SKM-1 (cell line): ENCODE measurements at regions not wholly inside any gene's neighbourhood (a gene's known extent, or its start where the extent isn't known, plus 50 kb on each side); places are given as distances from the start of the nearest gene placed in this dataset.
A peak's percentile ranks its signal among the peaks of the same experiment; 100 is the strongest.

Experiments used
- DNase-seq: peaks from one replicate; lab custom pipeline; 2025; ENCODE audit not compliant: unreplicated experiment; lab: John Stamatoyannopoulos, UW

DNA sequence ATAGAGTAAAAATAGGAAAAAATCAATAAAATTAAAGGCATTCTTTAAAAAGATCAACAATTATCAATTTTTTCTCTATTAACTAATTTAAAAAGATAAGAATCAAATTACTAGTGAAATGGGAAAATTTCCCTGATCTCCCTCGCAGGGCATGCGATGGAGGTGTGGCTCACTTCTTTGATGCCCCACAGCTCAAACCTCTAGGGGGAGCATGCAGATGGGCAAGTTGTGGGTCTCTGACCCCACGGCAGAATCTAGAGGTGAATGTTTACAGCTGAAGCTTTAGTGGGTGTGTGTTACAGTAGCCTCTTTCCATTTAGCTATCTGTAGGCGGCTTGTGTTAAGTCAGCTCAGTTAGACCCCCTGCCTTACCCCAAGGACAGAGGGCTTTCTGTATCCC is 1348.8 kb downstream of the PCDH18 start:
- no peak for DNase-seq

DNA sequence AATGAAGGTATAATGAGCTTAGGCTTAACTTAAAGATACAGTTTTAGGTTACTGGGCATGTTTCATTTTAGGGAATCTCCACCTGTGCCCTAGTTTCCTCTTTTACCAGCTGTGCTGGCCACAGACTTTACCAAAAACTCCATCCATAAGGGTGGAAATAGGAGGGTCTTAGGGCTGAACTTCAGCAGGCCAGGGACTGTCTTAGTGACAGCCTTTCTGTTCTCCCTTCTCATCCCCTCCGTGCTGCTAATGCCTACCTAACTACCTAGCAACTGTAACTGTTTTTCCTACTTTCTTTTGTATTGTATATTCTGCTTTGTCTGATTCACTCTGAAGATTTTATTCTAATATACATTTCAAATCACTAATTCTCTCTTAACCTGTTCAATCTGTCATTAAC is 1375.3 kb downstream of the PCDH18 start:
- no peak for DNase-seq

DNA sequence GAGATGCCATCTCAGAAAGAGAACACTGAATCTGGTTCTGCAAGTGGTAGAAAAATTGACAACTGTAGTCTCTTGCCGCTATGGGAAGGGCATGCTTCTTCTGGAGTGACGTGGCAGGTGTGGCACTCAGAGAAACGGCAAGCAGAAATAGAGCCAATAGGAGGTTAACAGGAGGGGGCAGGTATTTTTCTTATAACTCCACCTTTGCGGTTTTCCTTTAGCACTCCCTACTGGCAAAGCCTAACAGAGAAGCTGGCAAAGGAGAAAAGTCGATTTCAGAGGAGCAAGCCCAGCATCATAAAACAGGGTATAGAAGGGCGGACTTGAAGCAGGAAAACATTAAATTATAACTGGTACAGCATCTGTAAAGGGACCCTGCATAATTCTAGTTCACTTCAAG is 1382.2 kb downstream of the PCDH18 start:
- no peak for DNase-seq

DNA sequence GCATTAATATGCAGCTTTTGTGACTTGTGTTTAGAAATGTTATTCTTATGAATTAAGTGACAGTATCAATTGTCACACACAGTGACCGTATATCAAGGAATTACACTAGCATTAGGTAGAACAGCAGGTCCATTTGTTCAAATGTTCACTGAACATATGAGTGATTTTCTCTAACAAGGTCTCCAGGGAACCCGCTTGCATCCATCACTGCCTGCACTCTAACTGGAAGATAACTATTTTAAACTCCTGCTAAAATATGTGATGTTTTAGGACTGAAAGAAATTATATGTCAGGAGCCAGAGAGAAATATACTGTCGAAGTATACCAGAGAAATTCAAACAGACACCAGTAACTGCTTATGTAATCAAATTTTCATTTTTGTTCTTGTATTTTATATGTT is 1395.7 kb downstream of the PCDH18 start:
- DNase-seq = no peak

DNA sequence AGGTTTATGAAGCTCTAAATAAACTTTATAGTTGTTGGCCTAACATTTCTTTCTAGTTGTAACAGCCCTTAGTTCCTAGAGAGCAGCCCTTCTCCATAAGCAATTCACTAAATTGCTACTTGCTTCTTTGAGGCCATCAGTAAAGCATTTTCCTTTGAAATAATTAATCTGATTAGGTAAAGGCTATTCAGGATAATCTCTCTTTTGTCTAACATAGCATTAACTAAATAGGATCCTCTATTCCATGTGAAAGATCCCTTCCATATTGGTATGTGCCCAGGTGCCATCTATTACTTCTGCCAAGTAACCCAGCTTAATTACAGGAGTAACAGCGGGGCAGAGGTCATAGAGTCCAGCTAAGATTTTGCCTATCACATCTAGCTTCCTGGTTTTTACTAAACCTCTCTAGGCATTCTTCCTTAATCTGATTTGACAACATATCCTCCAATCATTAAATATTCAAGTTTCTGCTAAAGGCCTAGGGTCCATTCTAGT is 1408.0 kb downstream of the PCDH18 start:
- no peak for DNase-seq

DNA sequence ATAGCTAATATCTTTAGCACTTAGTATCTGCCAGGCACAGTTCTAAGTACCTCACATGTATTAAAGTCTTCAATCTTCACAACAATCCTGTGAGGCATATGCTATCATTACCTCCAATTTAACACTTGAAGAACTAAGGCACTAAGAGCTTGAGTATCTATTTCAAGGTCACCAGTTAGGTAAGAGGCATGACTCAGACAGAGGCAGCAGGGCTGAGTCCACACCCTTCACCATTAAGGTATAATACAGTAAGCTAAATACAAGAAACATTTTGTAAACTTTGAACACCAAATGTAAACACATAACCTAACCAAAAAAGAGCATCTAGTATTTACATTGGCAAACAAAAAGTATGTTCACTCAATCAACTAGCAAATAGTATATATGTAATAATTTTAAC is 1410.9 kb downstream of the PCDH18 start:
- no peak for DNase-seq

DNA sequence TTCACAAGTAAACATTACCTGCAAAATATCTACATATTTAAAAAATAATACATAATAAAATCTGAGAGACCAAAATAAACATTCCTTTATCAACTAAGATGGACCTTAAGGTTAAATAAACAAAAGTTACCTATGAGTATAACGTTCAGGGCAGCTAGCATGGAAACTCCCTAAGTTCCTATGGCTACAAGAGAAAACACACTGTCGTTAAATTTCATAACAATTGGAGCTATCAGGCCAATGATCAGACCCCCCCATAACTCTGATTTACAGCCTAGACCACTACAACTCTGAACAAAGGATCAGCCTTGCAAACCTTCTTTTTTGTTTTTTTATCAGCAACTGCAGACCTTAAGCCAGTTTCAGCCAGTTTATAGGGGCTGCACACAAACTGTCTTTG is 1418.4 kb downstream of the PCDH18 start:
- DNase-seq = no peak

DNA sequence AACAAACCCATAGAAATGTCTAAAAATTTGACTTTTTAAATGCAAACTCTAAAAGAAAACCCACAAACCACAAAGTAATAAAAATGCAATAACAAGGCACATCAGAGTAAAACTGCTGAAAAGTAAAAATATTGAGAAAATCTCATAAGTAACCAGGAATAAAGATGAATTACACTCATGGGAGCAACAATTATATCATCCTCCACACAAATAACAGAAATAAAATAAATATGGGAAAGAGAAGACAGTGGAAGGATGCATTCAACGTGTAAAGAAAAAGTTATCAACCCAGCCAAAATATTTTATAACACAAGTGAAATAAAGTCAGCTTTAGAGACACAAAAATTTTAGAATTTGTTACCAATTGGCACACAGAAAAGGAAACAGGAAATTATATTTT is 1420.2 kb downstream of the PCDH18 start:
- DNase-seq = no peak

DNA sequence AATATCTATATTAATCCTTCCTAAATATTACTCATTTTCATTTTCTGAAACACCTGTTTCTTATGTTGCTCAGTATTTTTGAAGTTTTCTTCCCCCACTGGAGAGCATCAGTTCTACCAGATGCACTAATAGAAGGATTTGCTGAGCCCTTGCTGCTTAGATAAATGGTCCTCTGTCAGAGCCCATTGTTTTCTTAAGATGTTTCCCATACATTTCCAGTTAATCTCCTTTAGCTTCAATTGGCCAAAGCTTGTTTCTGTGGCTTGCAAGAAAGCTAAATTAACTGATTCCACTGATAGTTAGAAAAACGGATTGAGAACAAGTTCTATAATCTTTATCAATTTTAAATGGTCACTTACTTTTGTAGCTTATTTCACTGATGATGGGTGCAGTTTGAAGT is 1425.5 kb downstream of the PCDH18 start:
- DNase-seq = no peak

DNA sequence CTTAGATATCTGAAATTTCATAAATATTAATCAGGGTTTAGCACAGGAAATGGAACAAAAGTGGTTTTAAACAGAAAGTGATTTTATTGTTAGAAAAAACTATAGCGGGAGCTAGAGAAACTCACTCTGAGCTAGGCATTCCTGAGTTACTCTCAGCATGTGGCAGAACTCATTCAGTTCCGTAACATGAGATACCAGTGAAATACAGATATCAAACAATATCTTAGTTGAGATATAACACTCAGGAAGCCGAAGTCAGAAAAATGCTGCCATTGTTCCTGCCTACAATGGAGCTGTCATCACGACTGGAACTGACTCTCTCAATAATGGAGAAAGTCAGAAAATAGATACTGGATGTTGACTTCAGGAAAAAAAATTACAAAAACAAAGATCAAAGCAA is 1428.7 kb downstream of the PCDH18 start:
- DNase-seq = no peak

DNA sequence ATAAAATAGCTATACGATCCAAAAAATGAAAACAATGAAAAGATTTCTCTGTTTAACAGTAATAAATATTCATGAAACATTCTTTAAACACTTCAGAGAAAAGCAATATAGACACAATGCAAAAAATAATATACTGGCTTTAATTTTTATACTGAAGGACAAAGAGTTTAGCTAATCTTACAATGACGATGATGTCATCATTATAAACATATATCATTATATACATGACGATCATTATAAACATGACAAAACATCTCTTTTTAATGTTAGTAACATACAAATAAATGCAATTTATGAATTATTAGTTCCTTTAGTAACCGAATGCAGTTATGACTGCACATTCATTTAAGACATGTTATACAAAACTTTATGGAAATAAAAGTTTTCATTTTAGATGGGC is 1434.6 kb downstream of the PCDH18 start:
- DNase-seq = no peak

DNA sequence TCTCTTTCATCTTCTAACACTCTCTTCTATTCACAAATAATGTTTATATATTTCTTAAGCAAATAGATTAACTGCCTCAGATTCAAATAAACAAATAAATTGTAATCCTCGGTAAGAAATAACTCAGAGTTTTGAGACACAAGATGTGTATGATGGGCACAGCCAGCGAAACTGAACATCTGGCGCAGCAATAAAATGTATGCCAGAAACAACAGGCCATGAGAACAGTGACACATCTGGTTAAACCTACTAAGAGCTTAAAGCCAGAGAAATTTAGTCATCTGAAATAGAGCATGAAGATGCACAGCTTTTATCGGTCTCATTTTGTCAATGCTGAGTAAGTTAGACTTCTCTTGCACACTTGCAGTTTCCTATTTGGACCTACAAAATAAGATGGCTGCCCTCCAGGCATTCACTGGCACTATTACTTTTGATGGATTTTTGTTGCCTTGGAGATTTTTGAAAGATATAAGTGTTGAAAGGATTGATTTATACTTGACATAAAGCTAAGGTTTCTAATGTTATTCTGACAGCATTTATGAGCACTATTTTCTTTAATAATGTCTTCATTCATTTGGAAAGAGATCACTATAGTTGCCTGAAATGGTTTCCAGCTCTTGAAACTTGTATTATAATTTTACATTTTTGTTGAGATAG is 1444.0 kb downstream of the PCDH18 start:
- DNase-seq = no peak

DNA sequence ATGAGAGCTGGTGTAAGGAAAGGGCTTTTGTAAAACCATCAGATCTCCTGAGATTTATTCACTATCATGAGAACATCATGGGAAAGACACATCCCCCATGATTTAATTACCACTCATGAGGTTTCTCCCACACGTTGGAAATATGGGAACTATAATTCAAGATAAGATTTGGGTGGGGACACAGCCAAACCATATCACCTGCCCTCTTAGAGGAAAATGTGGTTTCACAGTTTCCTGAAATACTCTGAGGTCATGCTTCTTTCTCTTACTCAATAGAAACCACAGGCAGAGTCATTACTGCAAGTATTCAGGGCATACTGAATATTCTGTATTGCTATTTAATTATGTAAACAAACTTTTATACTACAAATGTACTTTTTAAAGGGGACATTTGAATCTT is 1453.3 kb downstream of the PCDH18 start:
- DNase-seq = peak; percentile 36

DNA sequence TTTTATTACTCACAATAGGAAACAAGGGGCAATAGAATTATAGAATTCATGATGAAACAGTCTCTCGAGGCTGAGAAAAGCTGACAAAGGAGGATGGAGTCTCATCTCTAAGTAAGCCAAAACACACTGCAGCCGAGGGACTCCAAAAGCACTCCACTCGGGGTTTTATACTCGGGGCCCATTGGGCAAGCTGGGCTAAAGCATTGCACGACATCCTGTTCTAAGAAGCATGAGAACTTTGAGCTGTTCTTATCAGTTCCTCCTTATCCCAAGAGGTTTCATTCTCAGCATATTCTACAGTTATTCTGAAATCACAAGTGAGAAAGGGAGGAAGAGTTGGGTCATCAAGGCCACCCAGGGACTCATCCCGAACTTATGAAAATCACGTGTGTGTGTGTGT is 1475.5 kb downstream of the PCDH18 start:
- peak; percentile 21 for DNase-seq

DNA sequence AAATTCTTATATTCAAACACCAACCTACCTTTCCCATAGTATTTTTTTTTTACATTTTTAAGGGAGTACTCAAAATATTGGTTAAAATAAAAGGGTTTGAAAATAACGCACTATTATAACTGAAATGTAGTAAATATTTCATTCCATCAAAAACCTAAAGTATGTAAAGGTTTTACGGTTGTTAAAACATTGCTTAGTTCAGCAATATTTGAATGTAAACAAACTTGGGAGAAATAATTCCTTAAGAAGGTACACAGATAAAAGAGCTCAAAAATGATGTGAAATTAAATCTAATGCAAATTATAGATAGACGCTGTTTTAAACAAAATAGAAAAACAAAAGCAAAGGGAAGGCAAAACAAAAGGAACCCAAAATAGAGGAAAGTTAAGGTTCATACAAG is 1476.9 kb downstream of the PCDH18 start:
- DNase-seq = no peak

DNA sequence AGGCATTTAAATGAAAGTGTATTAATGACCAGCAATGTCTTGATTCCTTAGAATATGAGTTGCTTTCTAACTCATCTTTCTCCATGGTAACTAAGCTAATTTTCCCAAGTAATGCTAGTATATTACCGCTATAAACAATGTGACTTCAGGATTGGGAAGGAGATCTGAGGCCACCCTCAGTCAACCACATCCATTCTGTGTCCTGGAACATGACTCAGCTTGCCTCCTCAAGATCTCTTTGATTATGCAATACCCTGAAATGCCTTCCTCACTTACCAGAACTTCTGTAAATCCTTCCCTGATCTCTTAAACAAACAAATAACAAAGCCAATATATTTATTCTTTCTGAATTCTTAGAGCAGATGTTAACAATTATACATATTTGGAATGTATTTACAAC is 1495.5 kb downstream of the PCDH18 start:
- peak; percentile 53 for DNase-seq

DNA sequence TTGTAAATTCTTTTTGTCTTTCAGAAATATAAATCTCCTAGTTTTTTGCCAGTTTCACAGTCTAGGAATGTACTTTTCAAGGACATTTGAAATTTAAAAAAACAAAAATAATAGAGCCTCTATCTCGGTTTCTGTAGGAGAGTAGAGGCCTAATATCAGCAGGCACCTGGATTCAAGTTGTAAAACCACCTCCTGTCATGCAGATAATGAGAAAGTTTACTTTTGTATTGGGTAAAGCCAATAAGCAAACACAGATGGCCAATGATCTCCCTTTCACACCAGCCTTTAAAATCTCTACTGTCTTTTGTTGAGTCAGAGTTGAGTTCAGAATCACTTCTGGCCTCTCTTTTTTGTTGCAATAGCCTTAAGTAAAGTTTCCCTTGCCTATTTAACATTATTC is 1499.9 kb downstream of the PCDH18 start:
- no peak for DNase-seq

DNA sequence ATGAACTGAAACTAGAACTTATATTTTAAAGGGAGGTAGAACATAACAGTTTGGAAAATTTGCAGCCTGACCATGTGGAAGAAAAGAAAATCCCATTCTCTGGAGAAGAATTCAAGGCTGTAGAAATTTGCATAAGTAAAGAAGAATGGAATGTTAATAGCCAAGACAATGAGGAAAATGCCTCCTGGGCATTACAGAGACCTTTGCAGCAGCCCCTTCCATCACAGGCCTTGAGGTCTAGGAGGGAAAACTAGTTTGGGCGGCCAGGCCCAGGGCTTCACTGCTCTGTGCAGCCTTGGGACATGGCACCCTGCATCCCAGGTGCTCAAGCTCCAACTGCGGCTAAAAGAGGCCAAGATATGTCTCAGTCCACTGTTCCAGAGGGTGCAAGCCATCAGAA is 1506.8 kb downstream of the PCDH18 start:
- DNase-seq = no peak

DNA sequence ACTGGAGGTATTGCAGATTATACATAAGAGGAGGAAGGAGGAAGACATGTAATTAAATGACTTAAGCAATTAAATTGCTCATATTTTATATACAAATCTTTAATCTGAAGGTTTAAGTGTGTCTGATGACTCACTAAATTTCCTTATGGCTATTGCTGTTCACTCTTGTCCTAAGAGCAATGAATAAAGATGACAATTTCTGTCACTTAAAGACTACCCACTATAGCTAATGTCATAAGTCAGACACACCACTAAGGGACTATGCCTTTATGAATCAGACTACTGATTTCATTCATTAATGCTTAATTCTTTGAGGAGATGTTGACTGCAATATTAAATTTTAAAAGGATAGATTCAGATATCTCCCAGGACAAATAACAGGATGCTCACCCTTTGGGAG is 1514.7 kb downstream of the PCDH18 start:
- DNase-seq = no peak

DNA sequence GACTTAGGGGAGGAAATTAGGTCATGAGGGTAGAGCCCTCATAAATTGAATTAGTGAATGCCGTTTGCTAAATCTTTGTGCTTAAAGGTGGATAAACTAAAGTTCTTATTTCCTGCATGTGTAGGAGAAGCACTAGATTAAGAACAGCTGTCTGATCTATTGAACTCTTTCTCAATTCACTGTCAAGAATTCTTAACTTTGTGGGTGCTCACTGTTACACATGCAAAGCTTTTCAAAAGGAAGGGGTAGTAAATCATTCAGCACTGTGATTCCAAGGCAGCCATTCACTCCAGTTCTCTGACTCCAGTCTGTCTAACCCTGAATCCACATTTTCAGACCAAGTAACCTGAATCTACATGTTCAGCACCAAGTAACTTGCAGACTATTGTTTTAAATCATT is 1520.1 kb downstream of the PCDH18 start:
- no peak for DNase-seq

DNA sequence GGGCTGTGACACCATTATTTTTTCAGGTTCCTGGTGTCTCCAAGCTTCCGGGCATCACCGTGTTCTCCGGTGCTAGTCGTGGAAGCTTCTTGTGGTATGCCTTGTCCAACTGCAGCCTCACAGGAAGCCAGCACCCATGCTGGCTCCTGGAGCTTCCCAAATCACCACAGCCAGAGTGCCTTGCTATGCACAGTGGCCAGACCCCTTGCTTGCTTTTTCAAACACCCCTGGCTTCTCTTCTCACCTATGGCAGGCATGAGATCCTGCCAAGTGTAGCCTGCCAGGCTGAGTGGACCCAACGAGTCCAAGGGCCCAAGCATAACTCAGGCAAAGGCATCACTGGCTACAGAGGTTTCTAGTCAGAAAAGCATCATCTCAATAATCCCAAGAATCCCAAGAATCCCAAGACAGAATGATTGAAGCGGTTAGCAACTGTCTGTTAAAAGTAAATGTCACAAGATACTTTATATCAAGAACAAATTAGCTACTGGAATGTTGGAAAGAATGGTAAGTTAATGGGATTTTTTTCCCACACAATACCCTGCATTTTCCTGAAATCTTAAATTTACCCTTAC is 1522.9 kb downstream of the PCDH18 start:
- no peak for DNase-seq

DNA sequence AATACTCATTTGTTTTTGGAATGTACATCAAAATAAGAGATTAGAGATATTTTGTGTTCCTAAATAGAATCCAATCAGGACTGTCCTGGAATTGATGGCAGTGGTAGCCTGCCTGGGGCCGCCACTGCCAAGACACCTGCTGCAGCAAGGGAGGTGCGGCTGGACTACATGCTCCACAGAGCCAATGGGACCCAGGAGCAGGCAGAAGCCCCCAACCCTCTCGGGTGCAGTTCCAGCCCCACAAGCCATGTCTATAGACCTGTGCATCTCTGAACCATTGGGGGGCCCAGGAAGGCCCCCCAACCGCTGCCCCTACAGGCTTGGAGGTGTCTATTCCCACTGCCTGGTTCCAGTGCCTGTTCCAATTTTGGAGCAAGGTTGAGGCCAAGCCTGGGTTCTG is 1524.3 kb downstream of the PCDH18 start:
- DNase-seq = no peak

DNA sequence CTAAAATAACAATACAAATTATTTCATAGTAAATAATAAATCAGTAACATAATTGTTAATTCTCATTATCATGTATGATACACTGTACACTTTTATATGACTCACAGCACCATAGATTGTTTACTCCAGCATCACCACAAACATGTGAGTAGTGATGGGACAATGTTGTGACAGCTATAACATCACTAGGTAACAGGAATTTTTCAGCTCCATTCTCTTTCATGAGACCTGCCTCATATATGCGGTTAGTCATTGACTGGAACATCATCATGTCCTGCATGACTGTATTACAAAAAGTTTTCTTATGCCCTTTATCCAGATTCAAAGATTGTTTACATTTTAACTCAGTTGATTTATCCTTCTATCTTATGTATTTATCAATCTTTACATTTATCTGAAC is 1530.0 kb downstream of the PCDH18 start:
- no peak for DNase-seq
